Activated T-cell treated with anti-CD3 and anti-CD28 coated beads for 24 hours (primary cell): ENCODE measurements at regions not wholly inside any gene's neighbourhood (a gene's known extent, or its start where the extent isn't known, plus 50 kb on each side); places are given as distances from the start of the nearest gene placed in this dataset.
A peak's percentile ranks its signal among the peaks of the same experiment; 100 is the strongest.
"Not testable (repeated sequence)": the region's sequence is repeated elsewhere in the genome, so short reads cannot be mapped to it uniquely, and the experiment has no call there.

Experiments
- DNase-seq: peaks from one replicate; pipeline ENCODE4 v3.0.0-alpha.2; 2020; ENCODE audit warnings: low read depth

- DNase-seq = no peak
Measured at GRCh38 chr3:27661797-27662196, 60.3 kb downstream of the EOMES start.

GRCh38 chr3:27659279-27660021 lies 62.7 kb downstream of the EOMES start:
- DNase-seq = peak; percentile 24

GRCh38 chr3:27658741-27659140 lies 63.4 kb downstream of the EOMES start:
- DNase-seq = no peak

- DNase-seq = no peak
Measured at GRCh38 chr3:27657871-27658270, 64.3 kb downstream of the EOMES start.

GRCh38 chr3:27657404-27657803 lies 64.7 kb downstream of the EOMES start:
- DNase-seq = no peak

GRCh38 chr3:27656790-27657189 lies 65.3 kb downstream of the EOMES start:
- no peak for DNase-seq

- DNase-seq = no peak
Measured at GRCh38 chr3:27655547-27655946, 66.6 kb downstream of the EOMES start.

GRCh38 chr3:27653803-27654558 lies 68.1 kb downstream of the EOMES start:
- DNase-seq = no peak

- no peak for DNase-seq
Measured at GRCh38 chr3:27649277-27649676, 72.8 kb downstream of the EOMES start.

- no peak for DNase-seq
Measured at GRCh38 chr3:27646896-27647295, 75.2 kb downstream of the EOMES start.

GRCh38 chr3:27644941-27645340 lies 77.2 kb downstream of the EOMES start:
- no peak for DNase-seq

- DNase-seq = no peak
Measured at GRCh38 chr3:27643355-27643754, 78.8 kb downstream of the EOMES start.

- DNase-seq = no peak
Measured at GRCh38 chr3:27642796-27643195, 79.3 kb downstream of the EOMES start.

GRCh38 chr3:27641888-27642601 lies 80.1 kb downstream of the EOMES start:
- no peak for DNase-seq

GRCh38 chr3:27641271-27641800 lies 80.8 kb downstream of the EOMES start:
- no peak for DNase-seq

- DNase-seq = no peak
Measured at GRCh38 chr3:27639271-27639670, 82.9 kb downstream of the EOMES start.

- DNase-seq = no peak
Measured at GRCh38 chr3:27638594-27638993, 83.5 kb downstream of the EOMES start.

- DNase-seq = no peak
Measured at GRCh38 chr3:27637346-27637995, 84.7 kb downstream of the EOMES start.

GRCh38 chr3:27635006-27635405 lies 87.1 kb downstream of the EOMES start:
- not testable (repeated sequence) for DNase-seq

GRCh38 chr3:27633224-27633545 lies 88.9 kb downstream of the EOMES start:
- DNase-seq = no peak

GRCh38 chr3:27632431-27633223 lies 89.5 kb downstream of the EOMES start:
- peak; percentile 17 for DNase-seq
